ENCODE measurements at regions not wholly inside any gene's neighbourhood (a gene's known extent, or its start where the extent isn't known, plus 50 kb on each side); places are given as distances from the start of the nearest gene placed in this dataset.

DNA sequence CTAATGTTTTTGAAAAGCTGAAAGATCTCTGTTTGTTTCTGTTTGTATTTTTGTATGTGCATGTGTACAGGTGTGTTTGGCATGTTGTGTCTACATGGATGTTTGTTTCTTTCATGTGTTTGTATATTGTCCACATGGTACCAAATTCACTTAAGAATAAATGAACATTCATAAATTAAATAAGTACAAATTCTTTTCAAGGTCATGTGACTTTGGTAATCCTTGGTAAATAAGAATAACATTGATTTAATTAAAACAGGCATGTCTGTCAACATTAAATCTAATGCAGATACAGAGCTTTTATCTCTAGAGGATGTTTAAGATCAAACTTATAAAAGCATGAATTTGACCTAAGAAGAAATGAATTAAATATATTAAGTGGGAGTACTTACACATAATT is 219.8 kb upstream of the EPHA7 start:
- TF ChIP-seq ZNF274 (IDR thresholded peaks at IDR 0.05; ENCODE audit: low read depth, low read length) (no peak), YY1 (IDR thresholded peaks at IDR 0.05; ENCODE audit: insufficient read depth, insufficient read length) (no peak)

All from NT2/D1 (cell line).